AG04449 (cell line): ENCODE measurements at regions not wholly inside any gene's neighbourhood (a gene's known extent, or its start where the extent isn't known, plus 50 kb on each side); places are given as distances from the start of the nearest gene placed in this dataset.

Source experiments
- CTCF ChIA-PET: fragments of 350-600 bp; formaldehyde crosslinking; extraction: SDS; loops from one replicate; lab custom pipeline; 2021; ENCODE audit warnings: antibody characterized with exemption; lab: Yijun Ruan, JAX
- POLR2A ChIA-PET: fragments of 400-600, 350-600 bp; formaldehyde crosslinking; extraction: SDS; loops from one replicate; lab custom pipeline; 2020; ENCODE audit warnings: antibody characterized with exemption, inconsistent platforms; lab: Yijun Ruan, JAX
- DNase-seq: peaks from one replicate; pipeline ENCODE4 v3.0.0-alpha.2; 2010; ENCODE audit warnings: low read depth, low spot score
- H3K4me3 ChIP-seq: 2 replicates; pipeline ENCODE4 v1.5.1; 2011; ENCODE audit warnings: low read depth, mild to moderate bottlenecking, control low read depth, low read length
- TF ChIP-seq, protein P1 (sequence below): IDR thresholded peaks from one replicate; pipeline ENCODE4 v1.5.1; 2011; ENCODE audit warnings: mild to moderate bottlenecking, moderate library complexity, low read length, control low read depth, inconsistent platforms; ENCODE audit not compliant: insufficient read depth; ENCODE audit errors: missing control alignments

GRCh38 chr10:58462863-58463507 lies 49.7 kb upstream of the BICC1 start:
- POLR2A ChIA-PET, result no interaction called here
- CTCF ChIA-PET, result interaction anchor here (0.9 to 1.0 kb wide), 2 partner anchors 8 to 22 kb away, joined by 3 read pairs; no protein-coding TSS in a partner anchor
- H3K4me3 ChIP-seq, result no peak overlapping the region
- DNase-seq, result no peak
- TF ChIP-seq, protein P1, sequence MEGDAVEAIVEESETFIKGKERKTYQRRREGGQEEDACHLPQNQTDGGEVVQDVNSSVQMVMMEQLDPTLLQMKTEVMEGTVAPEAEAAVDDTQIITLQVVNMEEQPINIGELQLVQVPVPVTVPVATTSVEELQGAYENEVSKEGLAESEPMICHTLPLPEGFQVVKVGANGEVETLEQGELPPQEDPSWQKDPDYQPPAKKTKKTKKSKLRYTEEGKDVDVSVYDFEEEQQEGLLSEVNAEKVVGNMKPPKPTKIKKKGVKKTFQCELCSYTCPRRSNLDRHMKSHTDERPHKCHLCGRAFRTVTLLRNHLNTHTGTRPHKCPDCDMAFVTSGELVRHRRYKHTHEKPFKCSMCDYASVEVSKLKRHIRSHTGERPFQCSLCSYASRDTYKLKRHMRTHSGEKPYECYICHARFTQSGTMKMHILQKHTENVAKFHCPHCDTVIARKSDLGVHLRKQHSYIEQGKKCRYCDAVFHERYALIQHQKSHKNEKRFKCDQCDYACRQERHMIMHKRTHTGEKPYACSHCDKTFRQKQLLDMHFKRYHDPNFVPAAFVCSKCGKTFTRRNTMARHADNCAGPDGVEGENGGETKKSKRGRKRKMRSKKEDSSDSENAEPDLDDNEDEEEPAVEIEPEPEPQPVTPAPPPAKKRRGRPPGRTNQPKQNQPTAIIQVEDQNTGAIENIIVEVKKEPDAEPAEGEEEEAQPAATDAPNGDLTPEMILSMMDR, result no peak
